Stimulated activated CD4-positive, alpha-beta T cell treated with anti-CD3 and anti-CD28 coated beads, Interleukin-2, amount 100 ng/mL, for 48 hours (primary cell): ENCODE measurements at regions not wholly inside any gene's neighbourhood (a gene's known extent, or its start where the extent isn't known, plus 50 kb on each side); places are given as distances from the start of the nearest gene placed in this dataset.
"Not testable (repeated sequence)": the region's sequence is repeated elsewhere in the genome, so short reads cannot be mapped to it uniquely, and the experiment has no call there.

ENCODE experiments used
- DNase-seq, 2 donors: peaks; one replicate each; pipeline ENCODE4 v3.0.0-alpha.2; 2020

DNA sequence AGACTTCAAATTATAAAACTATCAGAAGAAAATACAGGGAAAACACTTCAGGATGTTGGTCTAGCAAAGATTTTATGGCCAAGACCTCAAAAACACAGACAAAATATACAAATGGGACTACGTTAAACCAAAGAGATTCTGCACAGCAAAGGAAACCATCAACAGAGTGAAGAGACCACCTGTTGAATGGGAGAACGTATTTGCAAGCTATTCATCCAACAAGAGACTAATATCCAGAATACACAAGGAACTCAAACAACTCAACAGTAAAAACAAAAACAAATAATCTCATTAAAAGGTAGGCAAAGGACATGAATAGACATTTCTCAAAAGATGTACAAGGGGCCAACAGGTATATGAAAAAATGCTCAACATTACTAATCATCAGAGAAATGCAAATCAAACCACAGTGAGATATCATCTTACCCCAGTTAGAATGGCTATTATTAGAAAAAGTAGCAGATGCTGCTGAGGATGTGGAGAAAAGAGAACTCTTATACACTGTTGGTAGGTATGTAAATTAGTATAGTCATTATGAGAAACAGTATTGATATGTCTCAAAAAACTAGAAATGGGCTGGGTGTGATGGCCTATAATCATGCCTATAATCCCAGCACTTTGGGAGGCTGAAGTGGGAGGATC is 112.6 kb downstream of the LRIG2 start:
- no peak for DNase-seq

- no peak for DNase-seq
Measured at GRCh38 chr1:113190078-113190477, 117.1 kb downstream of the LRIG2 start.

DNA sequence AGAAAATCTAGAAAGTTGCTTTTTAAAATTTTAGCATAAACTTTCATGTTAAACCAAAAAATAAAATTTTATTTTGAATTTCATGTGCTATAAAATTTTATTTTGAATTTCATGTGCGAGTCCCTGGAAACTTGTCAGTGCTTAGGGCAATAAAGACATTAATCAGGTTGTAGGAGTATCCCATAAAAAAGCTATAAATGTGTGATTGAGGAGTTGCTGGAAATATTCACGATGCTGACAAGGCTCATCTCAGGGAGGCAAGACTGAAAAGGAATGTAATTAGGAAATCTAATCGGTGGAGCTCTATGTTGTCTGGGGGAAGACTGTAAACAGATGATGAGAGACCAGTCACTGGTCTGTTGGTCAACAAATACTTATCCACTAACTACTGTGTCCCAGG is 117.9 kb downstream of the LRIG2 start:
- no peak for DNase-seq

DNA sequence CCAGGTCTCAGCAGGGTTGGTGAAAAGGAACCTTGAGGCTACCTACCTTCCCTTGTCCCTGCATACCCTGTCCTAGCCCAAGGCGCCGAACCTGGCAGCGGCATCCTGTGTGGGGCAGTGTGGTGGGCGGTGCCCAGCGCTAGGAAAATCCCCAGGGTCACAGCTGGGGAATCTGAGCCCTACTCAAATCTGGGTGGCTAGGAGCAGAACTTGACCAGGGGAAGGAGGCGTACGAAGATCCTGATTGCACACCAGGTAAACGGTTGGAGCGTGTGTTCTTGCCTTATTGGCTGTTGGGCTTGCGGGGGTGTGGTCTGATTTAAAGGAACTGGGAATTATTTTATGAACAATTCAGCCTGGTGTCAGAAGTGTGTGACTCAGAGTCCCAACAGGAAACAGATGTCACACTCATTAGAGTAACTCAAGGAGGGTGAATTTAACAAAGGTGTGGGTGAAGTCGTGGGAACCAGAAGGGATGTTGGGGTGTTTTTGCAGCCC is 118.6 kb downstream of the LRIG2 start:
- DNase-seq: no peak

DNA sequence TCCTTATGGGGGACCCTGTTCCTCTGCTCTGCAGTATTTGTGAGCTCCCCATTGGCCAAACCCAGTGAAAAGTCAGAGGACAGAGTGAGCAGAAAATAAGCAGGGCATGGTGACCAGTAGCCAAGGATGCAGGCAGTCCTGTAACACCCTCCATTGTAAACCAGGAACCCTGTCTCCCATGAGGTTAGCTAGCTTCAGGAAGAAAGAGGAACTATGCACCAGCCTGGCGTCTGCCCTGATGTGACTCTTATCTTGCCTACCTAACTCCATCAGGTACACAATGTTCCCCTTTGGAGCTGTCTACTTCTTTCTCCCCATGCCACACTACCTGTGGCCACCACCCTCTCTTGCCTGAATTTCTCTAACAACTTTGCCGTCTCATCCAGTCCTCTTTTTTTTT is 119.2 kb downstream of the LRIG2 start:
- DNase-seq: no peak

GRCh38 chr1:113192980-113193379 is 120.0 kb downstream of the LRIG2 start:
- no peak for DNase-seq

GRCh38 chr1:113194846-113195830 is 122.1 kb downstream of the LRIG2 start:
- no peak for DNase-seq

- DNase-seq: no peak
Measured at GRCh38 chr1:113197719-113198330, 124.8 kb downstream of the LRIG2 start.

DNA sequence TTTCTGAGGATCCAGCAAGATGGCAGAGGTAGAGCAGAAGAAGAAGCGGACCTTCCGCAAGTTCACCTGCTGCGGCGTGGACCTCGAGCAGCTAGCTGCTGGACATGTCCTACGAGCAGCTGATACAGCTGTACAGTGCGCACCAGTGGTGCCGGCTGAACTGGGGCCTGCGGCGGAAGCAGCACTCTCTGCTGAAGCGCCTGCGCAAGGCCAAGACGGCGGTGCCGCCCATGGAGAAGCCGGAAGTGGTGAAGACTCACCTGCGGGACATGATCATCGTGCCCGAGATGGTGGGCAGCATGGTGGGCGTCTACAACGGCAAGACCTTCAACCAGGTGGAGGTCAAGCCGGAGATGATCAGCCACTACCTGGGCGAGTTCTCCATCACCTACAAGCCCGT is 125.8 kb downstream of the LRIG2 start:
- DNase-seq: no peak

- DNase-seq: no peak
Measured at GRCh38 chr1:113199760-113200455, 126.9 kb downstream of the LRIG2 start.

DNA sequence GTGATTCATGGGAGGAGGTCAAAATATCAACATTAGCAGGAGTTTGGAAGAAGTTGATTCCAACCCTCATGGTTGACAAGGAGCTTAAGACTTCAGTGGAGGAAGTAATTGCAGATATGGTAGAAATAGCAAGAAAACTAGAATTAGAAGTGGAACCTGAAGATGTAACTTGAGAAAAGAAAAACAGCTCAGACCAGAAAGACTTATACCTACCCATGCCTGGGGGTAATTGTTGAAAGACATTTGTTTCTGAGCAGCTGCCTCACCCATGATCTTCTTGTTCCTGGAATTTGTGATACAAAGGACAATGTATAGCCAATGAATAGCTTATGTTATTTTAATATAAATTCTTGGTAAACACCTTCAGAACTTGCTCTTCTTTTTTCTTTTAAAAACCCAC is 128.6 kb downstream of the LRIG2 start:
- DNase-seq: no peak

- no peak for DNase-seq
Measured at GRCh38 chr1:113205980-113206766, 133.2 kb downstream of the LRIG2 start.

- DNase-seq: no peak
Measured at GRCh38 chr1:113207019-113207418, 134.0 kb downstream of the LRIG2 start.

- no peak for DNase-seq
Measured at GRCh38 chr1:113207457-113207856, 134.5 kb downstream of the LRIG2 start.

GRCh38 chr1:113208425-113208824 is 135.4 kb downstream of the LRIG2 start:
- DNase-seq: not testable (repeated sequence)

DNA sequence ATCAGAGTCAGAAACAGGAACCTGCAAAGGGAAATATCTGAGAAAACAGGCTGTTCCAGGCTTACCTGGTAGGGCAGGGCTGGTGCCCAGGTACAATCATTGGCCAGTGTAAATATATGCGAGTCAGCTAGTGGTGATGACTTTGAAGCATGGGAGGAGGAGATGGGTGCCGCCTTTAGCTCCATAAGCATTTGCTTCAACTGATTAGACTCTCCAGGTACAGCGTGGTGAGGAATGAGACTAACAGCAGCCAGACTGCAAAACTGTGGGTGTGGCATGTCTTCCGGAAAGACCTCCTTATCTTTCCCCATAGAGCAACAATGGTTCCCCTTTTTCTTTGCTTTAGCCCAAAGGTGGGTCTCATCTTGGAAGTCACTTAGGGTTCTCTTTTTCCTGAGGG is 137.2 kb downstream of the LRIG2 start:
- no peak for DNase-seq

DNA sequence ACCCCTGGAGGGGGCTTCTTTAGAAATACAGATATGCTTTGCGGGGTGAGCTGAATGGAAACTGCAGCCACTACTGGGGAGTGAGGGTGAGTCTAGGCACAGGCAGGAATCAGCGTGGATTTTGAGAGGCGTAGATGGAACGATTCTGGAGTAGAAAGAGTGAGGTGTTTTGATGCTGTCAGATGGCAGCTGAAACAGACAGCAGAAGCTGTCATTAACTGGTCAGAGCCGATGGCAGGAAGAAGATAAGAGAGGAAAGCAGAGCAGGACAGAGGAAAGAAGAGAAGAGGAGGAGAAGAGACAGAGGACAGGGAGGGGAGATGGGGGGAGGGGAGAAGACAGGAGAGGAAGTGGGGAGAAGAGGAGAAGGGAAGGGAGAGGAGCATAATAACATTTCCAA is 138.5 kb downstream of the LRIG2 start:
- DNase-seq: no peak

- DNase-seq: no peak
Measured at GRCh38 chr1:113215015-113215414, 142.0 kb downstream of the LRIG2 start.

DNA sequence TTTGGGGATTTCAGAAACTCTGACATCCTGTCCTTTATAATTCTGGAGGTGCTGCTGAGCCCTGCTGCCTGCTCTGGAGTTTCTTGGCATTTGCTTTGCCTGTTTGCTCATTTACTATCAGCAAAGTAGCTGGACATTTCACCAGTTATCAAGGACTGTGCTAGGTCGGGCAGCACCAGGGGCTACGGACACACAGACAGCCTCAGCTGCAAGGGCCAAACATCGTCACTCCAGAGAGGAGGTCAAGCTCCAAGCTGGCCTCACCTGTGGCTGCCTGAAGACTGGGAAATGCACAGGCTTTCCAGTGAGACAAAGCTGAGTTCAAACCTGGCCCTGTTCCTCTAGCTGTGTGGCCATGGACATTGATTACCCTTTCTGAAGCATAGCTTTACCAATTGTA is 143.7 kb downstream of the LRIG2 start:
- DNase-seq: no peak

- DNase-seq: no peak
Measured at GRCh38 chr1:113217447-113218208, 144.6 kb downstream of the LRIG2 start.

- no peak for DNase-seq
Measured at GRCh38 chr1:113219377-113219776, 146.4 kb downstream of the LRIG2 start.
